BE2C (cell line): ENCODE measurements at regions not wholly inside any gene's neighbourhood (a gene's known extent, or its start where the extent isn't known, plus 50 kb on each side); places are given as distances from the start of the nearest gene placed in this dataset.

Experiments used
- DNase-seq: peaks from one replicate; pipeline ENCODE4 v3.0.0-alpha.2; 2020
- H3K27me3 ChIP-seq: fragments of 250-450 bp; sonication (Bioruptor Pico); 2 replicates; pipeline ENCODE4 v1.5.1; 2020; ENCODE audit warnings: mild to moderate bottlenecking
- H3K36me3 ChIP-seq: fragments of 250-450 bp; sonication (Bioruptor Pico); 2 replicates; pipeline ENCODE4 v1.5.1; 2020; ENCODE audit warnings: mild to moderate bottlenecking
- H3K4me1 ChIP-seq: fragments of 250-450 bp; sonication (Bioruptor Pico); 2 replicates; pipeline ENCODE4 v1.5.1; 2020
- H3K4me3 ChIP-seq: 2 replicates; pipeline ENCODE4 v1.5.1; 2011; ENCODE audit warnings: low read depth, low read length
- H3K9me3 ChIP-seq: fragments of 250-450 bp; sonication (Bioruptor Pico); 2 replicates; pipeline ENCODE4 v1.5.1; 2020
- TF ChIP-seq, protein P1 (sequence below): IDR thresholded peaks from 2 replicates; pipeline ENCODE4 v1.5.1; 2012; ENCODE audit warnings: mild to moderate bottlenecking, low read depth, low read length

DNA sequence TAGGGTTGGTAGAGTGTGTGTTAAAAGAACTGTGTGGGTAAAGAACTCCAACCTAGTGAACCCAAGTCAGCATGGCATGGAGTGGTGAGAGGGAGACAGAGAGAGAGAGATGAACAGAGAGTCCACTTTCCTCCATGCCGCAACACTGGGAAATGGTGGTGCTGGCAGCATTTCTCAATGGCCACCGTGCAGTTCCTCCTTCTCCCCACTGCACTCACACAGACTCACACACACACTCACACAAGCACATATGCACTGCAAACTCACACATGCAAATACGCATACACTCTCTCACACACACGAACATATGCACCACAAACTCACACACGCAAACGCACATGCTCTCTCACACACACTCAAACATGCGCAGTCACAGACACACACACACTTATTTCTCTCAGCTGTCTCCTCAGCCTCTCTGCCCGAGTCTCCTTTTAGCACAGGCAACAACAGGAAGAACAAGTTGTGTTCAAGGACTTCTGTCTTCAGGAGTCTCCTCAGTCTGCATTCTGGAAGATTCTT is 66.5 kb upstream of the LY86 start:
- Histone ChIP-seq H3K36me3 (no peaks in the 10 kb centered on the region), H3K4me1 (no peaks in the 10 kb centered on the region), H3K27me3 (no peaks in the 10 kb centered on the region), H3K4me3 (no peak overlapping the region), H3K9me3 (no peaks in the 10 kb centered on the region)
- TF ChIP-seq, protein P1, sequence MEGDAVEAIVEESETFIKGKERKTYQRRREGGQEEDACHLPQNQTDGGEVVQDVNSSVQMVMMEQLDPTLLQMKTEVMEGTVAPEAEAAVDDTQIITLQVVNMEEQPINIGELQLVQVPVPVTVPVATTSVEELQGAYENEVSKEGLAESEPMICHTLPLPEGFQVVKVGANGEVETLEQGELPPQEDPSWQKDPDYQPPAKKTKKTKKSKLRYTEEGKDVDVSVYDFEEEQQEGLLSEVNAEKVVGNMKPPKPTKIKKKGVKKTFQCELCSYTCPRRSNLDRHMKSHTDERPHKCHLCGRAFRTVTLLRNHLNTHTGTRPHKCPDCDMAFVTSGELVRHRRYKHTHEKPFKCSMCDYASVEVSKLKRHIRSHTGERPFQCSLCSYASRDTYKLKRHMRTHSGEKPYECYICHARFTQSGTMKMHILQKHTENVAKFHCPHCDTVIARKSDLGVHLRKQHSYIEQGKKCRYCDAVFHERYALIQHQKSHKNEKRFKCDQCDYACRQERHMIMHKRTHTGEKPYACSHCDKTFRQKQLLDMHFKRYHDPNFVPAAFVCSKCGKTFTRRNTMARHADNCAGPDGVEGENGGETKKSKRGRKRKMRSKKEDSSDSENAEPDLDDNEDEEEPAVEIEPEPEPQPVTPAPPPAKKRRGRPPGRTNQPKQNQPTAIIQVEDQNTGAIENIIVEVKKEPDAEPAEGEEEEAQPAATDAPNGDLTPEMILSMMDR: no peak
- no peak for DNase-seq

DNA sequence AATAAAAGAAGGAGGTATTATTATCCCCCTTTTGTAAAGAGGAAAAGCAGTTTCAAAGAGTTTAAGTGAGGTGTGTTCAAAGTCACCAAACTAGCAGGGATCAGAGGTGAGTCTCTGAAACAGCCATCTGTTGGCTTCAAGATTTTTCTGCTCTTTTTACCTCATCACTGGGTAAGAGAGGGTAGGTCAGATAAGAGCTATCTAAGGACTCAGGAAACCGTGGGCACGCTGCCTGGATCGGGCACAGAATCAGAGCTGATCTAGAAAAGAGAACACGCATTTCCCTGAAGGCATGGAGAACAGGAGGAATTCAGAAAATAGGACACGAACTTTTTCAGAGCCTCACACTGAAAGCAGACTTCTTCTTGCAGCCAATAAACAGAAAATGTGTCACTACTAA is 65.8 kb upstream of the LY86 start:
- Histone ChIP-seq H3K27me3 (no peaks in the 10 kb centered on the region), H3K36me3 (no peaks in the 10 kb centered on the region), H3K9me3 (no peaks in the 10 kb centered on the region), H3K4me3 (no peak overlapping the region), H3K4me1 (no peaks in the 10 kb centered on the region)
- DNase-seq: no peak
- TF ChIP-seq, protein P1: no peak

DNA sequence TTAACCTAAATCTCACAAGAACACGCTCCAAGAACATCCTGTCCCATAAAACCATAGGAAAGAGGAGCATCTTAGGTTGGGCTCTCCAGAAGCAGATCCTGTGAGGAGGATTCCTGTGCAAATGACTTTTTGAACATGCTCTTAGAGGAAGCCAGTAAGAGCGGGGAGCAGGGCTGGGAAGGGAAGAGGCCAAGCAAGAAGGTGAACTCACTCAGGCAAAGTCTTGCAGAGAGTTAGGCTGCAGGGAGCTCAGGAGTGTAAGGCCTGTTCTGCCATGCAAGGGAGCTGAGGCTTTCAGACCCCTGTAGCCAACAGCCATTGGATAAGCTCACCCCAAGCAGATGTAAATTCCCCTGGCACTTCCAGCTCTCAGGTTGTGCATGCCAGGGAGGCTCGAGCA is 63.6 kb upstream of the LY86 start:
- no peaks in the 10 kb centered on the region for H3K27me3 ChIP-seq

DNA sequence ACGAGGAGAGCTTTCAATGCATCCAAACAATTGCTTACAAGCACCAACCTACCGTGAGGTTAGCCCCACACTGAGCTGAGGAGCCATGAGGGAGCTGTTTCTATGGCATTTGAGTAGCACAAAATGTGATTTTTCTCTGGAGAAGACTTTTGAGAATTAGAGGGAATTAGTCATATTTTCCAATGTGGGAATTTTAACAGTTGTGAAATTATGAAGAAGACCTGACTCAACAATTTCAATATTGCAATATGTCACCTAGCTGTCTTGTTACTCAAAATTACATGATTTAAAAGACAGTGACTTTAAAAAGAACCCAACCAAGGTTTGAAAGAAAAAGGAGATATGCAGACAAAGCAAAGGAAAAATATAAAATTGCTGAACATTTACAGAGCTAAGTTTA is 62.6 kb upstream of the LY86 start:
- Histone ChIP-seq H3K4me3 (no peak overlapping the region), H3K4me1 (no peaks in the 10 kb centered on the region), H3K9me3 (no peaks in the 10 kb centered on the region), H3K27me3 (no peaks in the 10 kb centered on the region), H3K36me3 (no peaks in the 10 kb centered on the region)
- TF ChIP-seq, protein P1: no peak
- no peak for DNase-seq

More for the DNA sequence above, 63.6 kb upstream of the LY86 start:
- no peak overlapping the region for H3K4me3 ChIP-seq
- H3K9me3 ChIP-seq: no peaks in the 10 kb centered on the region
- H3K4me1 ChIP-seq: no peaks in the 10 kb centered on the region
- H3K36me3 ChIP-seq: no peaks in the 10 kb centered on the region
- TF ChIP-seq, protein P1: no peak
- no peak for DNase-seq

DNA sequence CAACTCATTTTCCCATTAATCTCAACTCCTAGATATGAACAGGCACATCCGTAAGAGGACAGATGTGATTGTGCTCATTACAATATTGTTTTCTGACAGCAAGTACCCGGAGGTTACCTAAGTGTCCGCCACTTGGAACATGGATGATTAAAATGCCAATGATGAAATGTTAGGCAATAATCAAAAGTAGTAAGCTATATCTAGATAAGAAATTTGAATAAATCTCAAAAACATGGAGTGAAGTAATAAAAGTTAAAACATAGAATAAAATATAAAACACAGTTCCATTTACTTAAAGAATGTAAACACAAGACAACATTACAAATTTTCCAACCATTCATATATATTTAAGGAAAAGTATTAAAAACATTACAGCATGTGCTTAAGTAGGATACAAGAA is 59.2 kb upstream of the LY86 start:
- Histone ChIP-seq H3K27me3 (peaks cover 3% of the 10 kb centered on the region; the same call in 1 of the 2 replicates), H3K9me3 (no peaks in the 10 kb centered on the region), H3K4me3 (no peak overlapping the region), H3K4me1 (no peaks in the 10 kb centered on the region), H3K36me3 (no peaks in the 10 kb centered on the region)
- TF ChIP-seq, protein P1: no peak
- DNase-seq: no peak

DNA sequence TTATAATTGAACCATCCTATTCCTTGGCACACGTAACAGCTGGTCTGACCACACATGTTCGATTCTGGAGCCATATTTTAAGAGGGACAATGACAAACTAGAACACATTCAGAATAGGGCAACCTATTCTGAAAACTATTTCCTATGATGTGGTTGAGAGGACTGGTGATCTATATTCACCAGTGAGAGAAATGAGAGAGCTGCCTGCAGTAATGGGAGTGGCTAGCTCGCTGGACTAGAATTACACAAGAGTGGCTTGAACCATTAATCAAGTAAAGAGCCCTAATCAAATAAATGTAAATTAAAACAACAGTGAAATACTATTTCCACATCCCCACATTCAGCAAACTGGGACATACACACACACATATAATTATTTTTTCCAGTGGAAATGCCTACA is 55.3 kb upstream of the LY86 start:
- DNase-seq: no peak
- TF ChIP-seq, protein P1: no peak

More for the DNA sequence above, 55.3 kb upstream of the LY86 start:
- no peak overlapping the region for H3K4me3 ChIP-seq
- H3K9me3 ChIP-seq: no peaks in the 10 kb centered on the region
- peaks cover 3% of the 10 kb centered on the region; the same call in 1 of the 2 replicates for H3K27me3 ChIP-seq
- no peaks in the 10 kb centered on the region for H3K4me1 ChIP-seq
- no peaks in the 10 kb centered on the region for H3K36me3 ChIP-seq
